OCI-LY7 (cell line): ENCODE measurements at regions not wholly inside any gene's neighbourhood (a gene's known extent, or its start where the extent isn't known, plus 50 kb on each side); places are given as distances from the start of the nearest gene placed in this dataset.

Experiments used
- BruUV-seq: library from RNA; stranded (reverse); fragments of 400-500 nt; replicated peaks from 2 replicates; lab custom pipeline; 2021; lab: Mats Ljungman, UMichigan
- CTCF ChIA-PET: fragments of 300-600 bp; sonication (Branson Sonifier 250); formaldehyde crosslinking; loops from one replicate; lab custom pipeline; 2022; ENCODE audit warnings: antibody characterized with exemption; ENCODE audit not compliant: unreplicated experiment; lab: Charles Lee
- POLR2A ChIA-PET: fragments of 300-600 bp; sonication (Branson Sonifier 250); formaldehyde crosslinking; loops from one replicate; lab custom pipeline; 2022; ENCODE audit warnings: antibody characterized with exemption; lab: Charles Lee
- DNase-seq: peaks from one replicate; pipeline ENCODE4 v3.0.0-alpha.2; 2015; ENCODE audit warnings: low spot score
- H2AFZ ChIP-seq: fragments of 200-600 bp; sonication (generic), shearing (Covaris generic); 2 replicates; pipeline ENCODE4 v1.6.1; 2014; ENCODE audit warnings: mild to moderate bottlenecking, antibody characterized with exemption, low read length, moderate library complexity
- H3K27ac ChIP-seq: fragments of 200-600 bp; sonication (generic); 2 replicates; pipeline ENCODE4 v1.5.1; 2014; ENCODE audit warnings: mixed run types, low read depth, mild to moderate bottlenecking, moderate library complexity, low read length, inconsistent platforms; ENCODE audit not compliant: poor library complexity, severe bottlenecking
- H3K36me3 ChIP-seq: fragments of 200-600 bp; sonication (generic); 2 replicates; pipeline ENCODE4 v1.6.1; 2014; ENCODE audit warnings: mild to moderate bottlenecking, antibody characterized with exemption, low read length, moderate library complexity, mixed read lengths; ENCODE audit not compliant: insufficient read depth
- H3K4me1 ChIP-seq: fragments of 200-600 bp; sonication (generic); 2 replicates; pipeline ENCODE4 v1.5.1; 2014; ENCODE audit warnings: mild to moderate bottlenecking, low read length; ENCODE audit not compliant: insufficient read depth, poor library complexity, severe bottlenecking
- H3K4me2 ChIP-seq: fragments of 200-600 bp; sonication (generic); 2 replicates; pipeline ENCODE4 v1.6.1; 2014; ENCODE audit warnings: mild to moderate bottlenecking, low read length
- H3K4me3 ChIP-seq: fragments of 200-600 bp; sonication (generic); 2 replicates; pipeline ENCODE4 v1.5.1; 2014; ENCODE audit warnings: mild to moderate bottlenecking, low read depth, low read length; ENCODE audit not compliant: poor library complexity, severe bottlenecking
- H3K79me2 ChIP-seq: fragments of 200-600 bp; sonication (generic); 2 replicates; pipeline ENCODE4 v1.6.1; 2016; ENCODE audit warnings: low read depth, mild to moderate bottlenecking, low read length, moderate library complexity, mixed read lengths; ENCODE audit not compliant: insufficient read depth
- H3K9me2 ChIP-seq: fragments of 200-600 bp; sonication (generic); 2 replicates; pipeline ENCODE4 v1.6.1; 2016; ENCODE audit warnings: mild to moderate bottlenecking, low read length, mixed read lengths; ENCODE audit not compliant: insufficient read depth
- H3K9me3 ChIP-seq: fragments of 200-600 bp; sonication (generic); 2 replicates; pipeline ENCODE4 v1.6.1; 2014; ENCODE audit warnings: mild to moderate bottlenecking, mixed run types, low read length, mixed read lengths
- H4K20me1 ChIP-seq: fragments of 200-600 bp; sonication (generic); 2 replicates; pipeline ENCODE4 v1.6.1; 2014; ENCODE audit warnings: mild to moderate bottlenecking, antibody characterized with exemption, low read length, moderate library complexity, mixed read lengths; ENCODE audit not compliant: insufficient read depth
- CTCF ChIP-seq: fragments of 200-600 bp; sonication (generic); conservative IDR thresholded peaks from 2 replicates; pipeline ENCODE4 v1.5.1; 2014; ENCODE audit warnings: mild to moderate bottlenecking, antibody characterized with exemption, low read length, moderate library complexity, mixed read lengths
- EZH2phosphoT487 ChIP-seq: fragments of 200-600 bp; sonication (generic); IDR thresholded peaks from 2 replicates; pipeline ENCODE4 v1.6.1; 2018; ENCODE audit warnings: low read depth, borderline replicate concordance, mild to moderate bottlenecking, mixed run types, antibody characterized with exemption, low read length, moderate library complexity, mixed read lengths
- intact Hi-C: fragments of 100-400 bp; cut with micrococcal nuclease; formaldehyde crosslinking; loops from one replicate; pipeline ENCODE4 v1.10.0; 2022; ENCODE audit not compliant: unreplicated experiment

- DNase-seq: peak; percentile 57
- intact Hi-C loops: no loop called here
- POLR2A ChIA-PET: interaction anchor here (0.5 to 0.6 kb wide), 3 partner anchors 14 to 850 kb away, joined by 3 to 6 read pairs (median 3); no protein-coding TSS in a partner anchor
Observed at GRCh38 chr10:6918305-6918704, 338.2 kb upstream of the PRKCQ start.

GRCh38 chr10:6917125-6917524 lies 337.0 kb upstream of the PRKCQ start:
- Histone ChIP-seq H3K79me2 (no peaks in the 10 kb centered on the region), H2AFZ (no peak overlapping the region), H3K4me3 (no peak overlapping the region), H4K20me1 (no peaks in the 10 kb centered on the region), H3K27ac (no peak overlapping the region), H3K4me1 (peaks cover 19% of the 10 kb centered on the region), H3K9me3 (no peaks in the 10 kb centered on the region), H3K4me2 (peak overlapping the region; percentile 20; the same call in 1 of the 2 replicates), H3K9me2 (no peaks in the 10 kb centered on the region), H3K36me3 (no peaks in the 10 kb centered on the region)
- DNase-seq: no peak
- intact Hi-C loops: no loop called here
- ChIA-PET CTCF (no interaction called here), POLR2A (no interaction called here)
- no TSS peak for BruUV-seq
- TF ChIP-seq EZH2phosphoT487: no peak
- no peak for TF ChIP-seq CTCF

More at GRCh38 chr10:6918305-6918704, 338.2 kb upstream of the PRKCQ start:
- no peak overlapping the region for H3K27ac ChIP-seq
- H3K36me3 ChIP-seq: no peaks in the 10 kb centered on the region
- no peaks in the 10 kb centered on the region for H3K9me3 ChIP-seq
- peaks cover 19% of the 10 kb centered on the region for H3K4me1 ChIP-seq
- no TSS peak for BruUV-seq
- peak overlapping the region; percentile 7; the same call in 1 of the 2 replicates for H2AFZ ChIP-seq
- H3K79me2 ChIP-seq: no peaks in the 10 kb centered on the region
- H3K9me2 ChIP-seq: no peaks in the 10 kb centered on the region
- CTCF ChIA-PET: interaction anchor here (0.7 to 0.8 kb wide), 2 partner anchors 60 to 490 kb away, joined by 3 read pairs; no protein-coding TSS in a partner anchor
- H3K4me2 ChIP-seq: no peak overlapping the region
- H4K20me1 ChIP-seq: no peaks in the 10 kb centered on the region
- TF ChIP-seq EZH2phosphoT487 (no peak), CTCF (peak; percentile 83)
- H3K4me3 ChIP-seq: no peak overlapping the region

GRCh38 chr10:6916601-6917000 lies 336.5 kb upstream of the PRKCQ start:
- ChIA-PET CTCF (no interaction called here), POLR2A (interaction anchor here (0.9 kb wide), 1 partner anchor 37 kb away, joined by 3 read pairs; no protein-coding TSS in a partner anchor)
- H3K27ac ChIP-seq: no peak overlapping the region
- no peak overlapping the region for H3K4me3 ChIP-seq
- peaks cover 19% of the 10 kb centered on the region for H3K4me1 ChIP-seq
- no peaks in the 10 kb centered on the region for H3K9me2 ChIP-seq
- BruUV-seq: no TSS peak
- no peaks in the 10 kb centered on the region for H3K36me3 ChIP-seq
- peak; percentile 74 for DNase-seq
- H2AFZ ChIP-seq: no peak overlapping the region
- intact Hi-C loops: no loop called here
- H3K9me3 ChIP-seq: no peaks in the 10 kb centered on the region
- no peak for TF ChIP-seq CTCF
- TF ChIP-seq EZH2phosphoT487: no peak
- no peaks in the 10 kb centered on the region for H4K20me1 ChIP-seq
- H3K4me2 ChIP-seq: peak overlapping the region; percentile 20; the same call in 1 of the 2 replicates
- H3K79me2 ChIP-seq: no peaks in the 10 kb centered on the region
